ENCODE measurements at regions not wholly inside any gene's neighbourhood (a gene's known extent, or its start where the extent isn't known, plus 50 kb on each side); places are given as distances from the start of the nearest gene placed in this dataset.
"Not testable (repeated sequence)": the region's sequence is repeated elsewhere in the genome, so short reads cannot be mapped to it uniquely, and the experiment has no call there.

GRCh38 chr11:87548797-87549196, 511.1 kb downstream of the TMEM135 start:
- no peak for DNase-seq (ENCODE audit: low read depth)

- DNase-seq (ENCODE audit: low read depth), result no peak
Observed at GRCh38 chr11:87545858-87546257, 508.1 kb downstream of the TMEM135 start.

GRCh38 chr11:87539596-87539995, 501.9 kb downstream of the TMEM135 start:
- DNase-seq (ENCODE audit: low read depth), result no peak

- no peak for DNase-seq (ENCODE audit: low read depth)
Observed at GRCh38 chr11:87536565-87536964, 498.8 kb downstream of the TMEM135 start.

DNA sequence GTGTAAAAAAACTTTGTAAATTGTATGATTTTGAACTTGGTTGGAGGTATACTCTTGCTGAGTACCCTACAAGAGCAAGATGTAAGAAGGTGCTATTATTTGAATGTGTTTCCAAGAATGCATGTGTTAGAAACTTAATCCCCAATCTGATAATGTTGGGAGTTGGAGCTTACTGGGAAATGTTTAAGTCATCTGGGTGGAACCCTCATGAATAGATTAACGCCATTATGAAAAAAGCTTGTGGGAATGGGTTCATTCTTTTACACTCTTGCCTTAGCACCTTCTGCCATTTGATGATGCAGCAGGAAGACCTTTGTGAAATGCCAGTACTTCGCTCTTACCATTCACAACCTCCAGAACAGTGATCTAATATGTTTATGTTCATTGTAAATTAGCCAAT, 498.3 kb downstream of the TMEM135 start:
- no peak for DNase-seq (ENCODE audit: low read depth)

DNA sequence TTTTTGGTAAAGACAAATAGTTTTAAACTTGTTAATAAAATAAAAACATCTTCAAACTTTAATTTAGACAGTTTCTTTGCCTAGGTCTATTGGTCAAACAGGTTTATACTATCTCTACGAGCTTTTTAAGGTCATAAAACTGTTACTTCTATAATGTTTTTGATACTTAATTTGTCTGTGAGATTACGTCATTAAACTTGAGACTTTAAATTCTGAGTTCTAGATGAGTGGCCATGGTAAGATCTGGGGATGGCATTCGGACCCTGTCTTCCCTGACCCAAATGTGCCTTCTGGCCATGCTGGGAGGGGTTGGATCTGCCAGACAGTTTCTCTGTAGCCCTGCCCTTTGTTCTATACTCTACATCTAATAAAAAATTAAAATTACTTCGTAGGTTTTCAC, 497.8 kb downstream of the TMEM135 start:
- no peak for DNase-seq (ENCODE audit: low read depth)

- DNase-seq (ENCODE audit: low read depth), result not testable (repeated sequence)
Observed at GRCh38 chr11:87531835-87532234, 494.1 kb downstream of the TMEM135 start.

DNA sequence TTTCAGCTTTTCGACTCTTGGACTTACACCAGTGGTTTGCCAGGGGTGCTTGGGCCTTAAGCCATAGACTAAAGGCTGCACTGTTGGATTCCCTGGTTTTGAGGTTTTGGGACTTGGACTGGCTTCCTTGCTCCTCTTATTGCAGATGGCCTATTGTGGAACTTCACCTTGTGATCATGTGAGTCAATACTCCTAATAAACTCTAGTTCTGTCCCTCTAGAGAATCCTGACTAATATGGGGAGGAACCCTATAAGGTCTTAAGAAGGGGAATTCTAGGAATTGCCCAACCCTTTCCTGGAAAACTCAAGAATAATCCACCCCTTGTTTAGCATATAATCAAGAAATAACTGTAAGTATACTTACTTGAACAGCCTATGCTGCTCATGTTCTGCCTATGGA, 491.8 kb downstream of the TMEM135 start:
- no peak for DNase-seq (ENCODE audit: low read depth)

GRCh38 chr11:87528752-87529151, 491.0 kb downstream of the TMEM135 start:
- DNase-seq (ENCODE audit: low read depth), result no peak

DNA sequence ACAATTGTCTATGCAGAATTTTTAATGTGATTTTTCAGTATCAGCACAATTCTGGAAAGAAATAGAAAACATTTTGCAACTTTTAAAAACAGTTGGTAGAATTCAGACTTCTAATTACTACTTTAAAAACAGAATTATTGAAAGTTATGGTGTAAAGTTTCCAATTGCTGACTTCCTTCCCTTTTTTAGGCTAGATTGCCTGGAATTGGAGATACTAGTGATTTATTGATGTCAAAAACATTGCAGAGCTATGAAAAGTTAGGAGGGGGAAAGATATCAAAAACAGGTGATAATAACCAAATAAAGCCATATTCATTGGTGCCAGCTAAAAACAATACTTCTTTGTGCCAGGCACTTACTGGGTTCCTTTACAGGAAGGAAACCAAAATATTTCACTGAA, 485.5 kb downstream of the TMEM135 start:
- no peak for DNase-seq (ENCODE audit: low read depth)

DNA sequence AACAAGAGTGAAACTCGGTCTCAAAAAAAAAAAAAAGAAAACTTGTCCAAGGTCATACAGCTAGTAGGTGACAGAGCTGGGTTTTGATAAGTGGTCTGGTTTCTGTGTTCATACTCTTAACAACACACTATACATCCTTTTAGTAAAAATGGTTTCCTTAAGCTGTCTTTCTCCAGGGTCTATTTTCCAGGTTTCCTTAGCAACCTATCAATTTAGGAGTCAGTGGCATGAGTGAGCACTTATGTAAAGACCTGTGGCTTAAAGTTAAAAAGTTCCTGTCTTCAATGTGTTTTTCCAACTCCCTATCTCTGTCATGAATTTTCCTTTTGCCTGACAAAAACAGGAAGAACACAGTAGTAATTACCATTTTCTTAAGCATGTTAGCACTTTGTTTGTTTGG, 480.5 kb downstream of the TMEM135 start:
- DNase-seq (ENCODE audit: low read depth), result no peak

DNA sequence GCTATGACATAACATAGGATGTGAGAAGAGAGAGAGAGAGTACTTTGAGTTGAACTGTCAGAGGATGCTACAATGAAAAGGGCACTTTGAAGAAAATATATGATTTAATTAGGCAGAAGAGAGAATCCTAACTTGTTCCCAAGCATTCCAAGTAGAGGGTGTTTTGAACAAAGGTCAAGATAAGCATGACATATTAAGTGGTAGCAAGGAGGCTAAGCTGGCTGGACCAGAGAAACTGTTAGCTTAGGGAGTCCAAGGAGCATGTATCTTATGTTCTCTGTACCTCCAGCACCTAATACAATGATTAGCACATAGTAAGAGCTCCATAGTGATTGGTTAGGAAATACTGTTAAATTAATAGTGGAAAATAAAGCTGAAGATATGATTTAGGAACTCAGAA, 479.6 kb downstream of the TMEM135 start:
- DNase-seq (ENCODE audit: low read depth), result no peak

GRCh38 chr11:87507722-87508121, 470.0 kb downstream of the TMEM135 start:
- DNase-seq (ENCODE audit: low read depth), result not testable (repeated sequence)

DNA sequence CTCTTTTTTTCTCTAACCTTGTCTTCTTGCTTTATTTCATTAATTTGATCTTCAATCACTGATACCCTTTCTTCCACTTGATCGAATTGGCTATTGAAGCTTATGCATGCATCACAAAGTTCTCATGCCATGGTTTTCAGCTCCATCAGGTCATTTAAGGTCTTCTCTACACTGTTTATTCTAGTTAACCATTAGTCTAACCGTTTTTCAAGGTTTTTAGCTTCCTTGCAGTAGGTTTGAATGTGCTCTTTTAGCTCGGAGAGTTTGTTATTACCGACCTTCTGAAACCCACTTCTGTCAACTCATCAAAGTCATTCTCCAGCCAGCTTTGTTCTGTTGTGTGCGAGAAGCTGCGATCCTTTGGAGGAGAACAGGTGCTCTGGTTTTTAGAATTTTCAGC, 469.2 kb downstream of the TMEM135 start:
- not testable (repeated sequence) for DNase-seq (ENCODE audit: low read depth)

DNA sequence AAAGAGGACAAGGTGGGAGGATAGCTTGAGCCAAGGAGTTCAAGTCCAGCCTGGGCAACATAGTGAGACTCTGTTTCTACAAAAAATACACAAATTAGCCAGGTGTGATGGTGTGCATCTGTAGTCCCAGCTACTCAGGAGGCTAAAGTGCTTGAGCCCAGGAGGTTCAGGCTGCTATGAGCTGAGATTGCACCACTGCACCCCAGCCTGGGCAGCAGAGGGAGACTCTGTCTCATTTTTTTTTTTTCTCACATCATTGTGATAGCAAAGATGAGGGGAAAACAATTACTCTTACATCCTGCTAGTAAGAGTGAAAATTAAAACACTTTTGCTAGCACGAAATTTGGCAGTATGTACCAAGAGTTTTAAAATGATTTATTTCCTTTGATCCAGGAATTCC, 463.7 kb downstream of the TMEM135 start:
- no peak for DNase-seq (ENCODE audit: low read depth)

- DNase-seq (ENCODE audit: low read depth), result not testable (repeated sequence)
Observed at GRCh38 chr11:87494936-87495335, 457.2 kb downstream of the TMEM135 start.

DNA sequence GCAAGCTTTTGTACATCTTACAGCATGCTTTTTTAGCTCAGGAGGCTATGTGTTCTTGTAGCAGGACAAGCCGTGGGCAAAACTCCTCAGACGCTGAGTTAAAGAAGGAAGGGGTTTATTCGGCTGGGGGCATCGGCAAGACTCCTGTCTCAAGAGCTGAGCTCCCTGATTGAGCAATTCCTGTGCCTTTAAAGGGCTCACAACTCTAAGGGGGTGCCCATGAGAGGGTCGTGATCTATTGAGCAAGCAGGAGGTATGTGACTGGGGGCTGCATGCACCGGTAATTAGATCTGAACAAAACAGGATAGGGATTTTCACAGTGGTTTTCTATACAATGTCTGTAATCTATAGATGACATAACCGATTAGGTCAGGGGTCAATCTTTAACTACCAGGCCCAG, 456.3 kb downstream of the TMEM135 start:
- not testable (repeated sequence) for DNase-seq (ENCODE audit: low read depth)

- DNase-seq (ENCODE audit: low read depth), result peak; percentile 10
Observed at GRCh38 chr11:87493516-87493915, 455.8 kb downstream of the TMEM135 start.

GRCh38 chr11:87491381-87491780, 453.6 kb downstream of the TMEM135 start:
- DNase-seq (ENCODE audit: low read depth), result no peak

DNA sequence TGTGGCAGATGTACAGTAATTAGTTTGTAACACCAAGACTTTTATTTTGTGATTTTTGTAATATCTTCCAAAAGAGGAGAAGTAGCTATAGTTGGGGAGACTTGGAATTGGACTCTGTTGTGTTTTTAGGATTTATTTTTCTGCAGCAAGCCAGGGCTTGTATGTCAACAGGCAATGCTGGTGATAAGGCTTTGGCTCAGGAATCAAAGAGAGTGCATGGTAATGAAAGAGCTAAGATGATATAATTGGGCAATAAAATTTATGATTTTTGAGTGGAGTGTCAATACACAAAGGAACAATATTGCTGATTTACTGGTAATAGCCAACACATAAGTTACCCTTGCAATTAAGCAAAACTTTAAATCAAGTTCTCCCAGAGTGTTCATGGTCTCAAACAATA, 452.9 kb downstream of the TMEM135 start:
- no peak for DNase-seq (ENCODE audit: low read depth)

DNA sequence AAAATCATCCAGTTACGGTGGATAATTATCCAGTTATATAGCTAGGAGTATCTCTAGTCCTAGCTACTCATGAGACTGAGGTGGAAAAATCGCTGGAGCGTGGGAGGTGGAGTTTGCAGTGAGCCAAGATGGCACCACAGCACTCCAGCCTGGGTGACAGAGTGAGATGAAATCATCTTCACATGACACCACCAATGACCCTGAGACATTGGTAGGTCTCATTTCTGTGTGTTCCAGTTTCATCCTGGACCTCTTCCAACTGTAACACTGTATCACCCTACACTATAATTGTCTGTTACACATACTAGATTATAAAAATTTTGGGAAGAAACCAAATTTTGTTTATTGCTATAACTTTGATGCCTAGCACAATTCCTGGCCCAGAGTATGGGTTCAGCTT, 446.8 kb downstream of the TMEM135 start:
- DNase-seq (ENCODE audit: low read depth), result no peak

GRCh38 chr11:87477321-87477720, 439.6 kb downstream of the TMEM135 start:
- no peak for DNase-seq (ENCODE audit: low read depth)

DNA sequence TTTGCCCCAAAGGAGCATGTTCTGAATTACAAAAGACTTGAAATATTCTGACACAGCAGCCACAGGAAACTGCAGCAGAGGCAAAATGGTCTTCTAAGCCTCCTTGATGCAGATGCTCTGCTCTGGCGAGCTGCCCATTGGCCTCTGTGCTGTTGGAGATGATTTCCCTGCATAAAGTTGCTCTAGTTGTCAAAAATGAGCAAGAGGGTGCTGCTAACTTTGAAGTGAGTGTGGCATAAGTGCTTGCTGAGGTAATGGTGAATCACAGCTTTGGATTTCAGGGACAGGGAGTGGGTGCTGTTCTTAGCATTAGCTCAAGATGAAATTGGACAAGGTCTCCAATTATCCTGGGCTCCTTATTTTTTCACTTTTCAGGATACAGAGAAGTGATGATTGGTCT, 435.4 kb downstream of the TMEM135 start:
- DNase-seq (ENCODE audit: low read depth), result peak; percentile 69

DNA sequence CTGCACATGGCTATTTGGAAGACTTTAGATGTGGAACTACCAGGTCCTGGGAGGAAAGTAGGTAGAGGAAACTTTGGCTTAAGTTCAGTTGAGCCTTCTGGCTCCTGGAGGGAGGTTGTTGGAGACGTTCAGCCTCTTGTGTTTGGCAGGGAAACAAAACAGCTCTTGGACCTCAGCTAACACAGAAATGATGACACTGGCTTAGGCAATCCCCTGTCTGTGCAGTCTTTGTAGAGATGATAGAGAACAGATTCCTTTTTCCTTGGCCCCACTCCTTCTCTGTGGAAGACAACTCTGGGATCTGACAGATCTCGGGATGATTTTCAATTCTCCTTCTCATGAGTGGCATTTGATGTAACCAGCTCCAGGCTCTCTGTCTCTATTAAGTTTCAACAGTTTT, 428.5 kb downstream of the TMEM135 start:
- no peak for DNase-seq (ENCODE audit: low read depth)

- no peak for DNase-seq (ENCODE audit: low read depth)
Observed at GRCh38 chr11:87465716-87466115, 428.0 kb downstream of the TMEM135 start.
